HFF-Myc (cell line): ENCODE measurements at regions not wholly inside any gene's neighbourhood (a gene's known extent, or its start where the extent isn't known, plus 50 kb on each side); places are given as distances from the start of the nearest gene placed in this dataset.

ENCODE experiments used
- DNase-seq: peaks from one replicate; pipeline ENCODE4 v3.0.0-alpha.2; 2011; ENCODE audit warnings: low read depth; ENCODE audit errors: extremely low read depth
- H3K4me3 ChIP-seq: replicated peaks from 2 replicates; pipeline ENCODE4 v1.5.1; 2011; ENCODE audit warnings: low read depth, mild to moderate bottlenecking, control low read depth, low read length
- TF ChIP-seq, protein P1 (sequence below): IDR thresholded peaks from 2 replicates; pipeline ENCODE4 v1.5.1; 2012; ENCODE audit warnings: mild to moderate bottlenecking, low read depth, low read length, control low read depth; ENCODE audit errors: missing control alignments

GRCh38 chr4:29131304-29131703 is 1588.9 kb upstream of the PCDH7 start:
- TF ChIP-seq, protein P1, sequence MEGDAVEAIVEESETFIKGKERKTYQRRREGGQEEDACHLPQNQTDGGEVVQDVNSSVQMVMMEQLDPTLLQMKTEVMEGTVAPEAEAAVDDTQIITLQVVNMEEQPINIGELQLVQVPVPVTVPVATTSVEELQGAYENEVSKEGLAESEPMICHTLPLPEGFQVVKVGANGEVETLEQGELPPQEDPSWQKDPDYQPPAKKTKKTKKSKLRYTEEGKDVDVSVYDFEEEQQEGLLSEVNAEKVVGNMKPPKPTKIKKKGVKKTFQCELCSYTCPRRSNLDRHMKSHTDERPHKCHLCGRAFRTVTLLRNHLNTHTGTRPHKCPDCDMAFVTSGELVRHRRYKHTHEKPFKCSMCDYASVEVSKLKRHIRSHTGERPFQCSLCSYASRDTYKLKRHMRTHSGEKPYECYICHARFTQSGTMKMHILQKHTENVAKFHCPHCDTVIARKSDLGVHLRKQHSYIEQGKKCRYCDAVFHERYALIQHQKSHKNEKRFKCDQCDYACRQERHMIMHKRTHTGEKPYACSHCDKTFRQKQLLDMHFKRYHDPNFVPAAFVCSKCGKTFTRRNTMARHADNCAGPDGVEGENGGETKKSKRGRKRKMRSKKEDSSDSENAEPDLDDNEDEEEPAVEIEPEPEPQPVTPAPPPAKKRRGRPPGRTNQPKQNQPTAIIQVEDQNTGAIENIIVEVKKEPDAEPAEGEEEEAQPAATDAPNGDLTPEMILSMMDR = no peak
- DNase-seq = no peak
- no peak overlapping the region for H3K4me3 ChIP-seq

DNA sequence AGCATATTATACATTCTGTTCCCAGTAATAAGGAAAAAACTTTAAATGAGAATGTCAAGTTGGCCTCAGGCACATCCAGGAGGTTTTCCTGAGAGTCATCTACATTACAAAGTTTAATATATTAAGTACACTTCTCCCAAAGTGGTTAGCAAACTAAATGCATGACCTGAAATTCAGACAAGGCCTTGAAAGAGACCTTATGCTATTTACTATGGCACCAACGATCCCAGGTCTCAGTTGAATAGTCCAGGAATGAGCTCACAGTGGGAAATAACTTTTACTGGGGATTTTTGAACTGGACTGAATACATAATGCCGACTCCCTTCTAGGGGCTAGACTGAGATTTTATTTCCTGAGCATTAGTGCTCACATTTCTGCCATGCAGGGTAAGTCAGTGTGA is 1577.5 kb upstream of the PCDH7 start:
- TF ChIP-seq, protein P1 = no peak
- no peak for DNase-seq

DNA sequence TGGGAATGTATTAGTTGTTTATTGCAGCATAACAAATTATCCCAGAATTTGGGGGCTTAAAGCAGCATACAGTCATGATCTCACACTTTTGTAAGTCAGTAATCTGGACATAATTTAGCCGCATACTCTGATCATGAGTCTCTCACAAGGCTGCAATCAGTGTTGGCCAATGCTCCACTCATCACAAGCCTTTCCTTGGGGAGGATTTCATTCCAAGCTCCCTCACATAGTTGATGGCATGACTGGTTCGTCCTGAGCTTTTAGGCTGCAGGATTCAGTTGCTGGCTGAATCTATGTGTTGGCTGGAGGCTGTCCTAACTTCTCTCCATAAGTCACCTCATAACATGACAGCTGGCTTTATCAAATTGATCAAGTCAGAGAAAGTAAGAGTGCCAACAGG is 1568.6 kb upstream of the PCDH7 start:
- no peak for DNase-seq
- TF ChIP-seq, protein P1 = no peak
- H3K4me3 ChIP-seq = no peak overlapping the region

More for the DNA sequence above, 1577.5 kb upstream of the PCDH7 start:
- no peak overlapping the region for H3K4me3 ChIP-seq

- no peak overlapping the region for H3K4me3 ChIP-seq
- no peak for DNase-seq
- TF ChIP-seq, protein P1 = no peak
Observed at GRCh38 chr4:29153642-29154041, 1566.5 kb upstream of the PCDH7 start.

- TF ChIP-seq, protein P1 = no peak
- H3K4me3 ChIP-seq = no peak overlapping the region
- no peak for DNase-seq
Observed at GRCh38 chr4:29175291-29175690, 1544.9 kb upstream of the PCDH7 start.

DNA sequence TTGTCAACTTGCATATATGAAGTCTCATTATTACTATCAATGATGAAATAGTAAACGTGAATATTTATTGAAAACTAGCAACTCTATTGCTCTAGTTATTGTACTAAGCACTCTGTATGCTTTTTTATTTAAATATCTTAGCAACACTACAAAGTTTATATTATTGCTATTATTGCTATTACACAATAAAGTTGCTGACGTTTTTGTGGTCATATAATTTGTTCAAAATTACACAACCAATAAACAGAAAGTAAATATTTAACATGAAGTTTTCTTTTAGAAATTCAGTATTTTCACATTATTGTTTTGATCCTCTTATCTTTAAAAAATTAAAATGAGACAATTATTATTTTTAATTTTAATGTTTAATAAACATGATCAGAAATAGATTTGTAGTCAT is 1521.1 kb upstream of the PCDH7 start:
- DNase-seq = no peak
- TF ChIP-seq, protein P1 = no peak
- no peak overlapping the region for H3K4me3 ChIP-seq

DNA sequence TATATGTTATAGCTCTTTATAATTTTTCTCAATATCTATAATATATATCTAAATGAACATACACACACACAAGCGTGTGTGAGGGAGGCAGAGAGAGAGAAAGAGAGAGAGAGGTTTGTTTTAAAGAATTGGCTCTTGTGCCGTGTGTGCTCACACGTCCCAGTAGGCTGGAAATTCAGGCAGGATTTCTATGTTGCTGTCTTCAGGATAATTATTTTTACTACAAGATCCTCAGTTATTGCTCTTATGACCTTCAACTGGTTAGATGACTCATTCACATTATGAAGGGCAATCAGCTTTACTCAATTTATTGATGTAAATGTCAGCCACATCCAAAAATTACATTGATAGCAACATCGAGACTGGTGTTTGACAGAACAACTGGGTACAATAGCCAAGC is 1520.7 kb upstream of the PCDH7 start:
- no peak for DNase-seq

More for the DNA sequence above, 1520.7 kb upstream of the PCDH7 start:
- no peak overlapping the region for H3K4me3 ChIP-seq
- TF ChIP-seq, protein P1 = no peak
